H9 (cell line): ENCODE measurements at regions not wholly inside any gene's neighbourhood (a gene's known extent, or its start where the extent isn't known, plus 50 kb on each side); places are given as distances from the start of the nearest gene placed in this dataset.

Source experiments
- DNase-seq: peaks from one replicate; pipeline ENCODE4 v3.0.0-alpha.2; 2017
- H2AFZ ChIP-seq: one replicate; pipeline ENCODE4 v1.6.1; 2013; ENCODE audit warnings: mild to moderate bottlenecking, low read length, control low read depth, moderate library complexity
- H2AK5ac ChIP-seq: 2 replicates; pipeline ENCODE4 v1.6.1; 2013; ENCODE audit warnings: low read length, control low read depth, mixed read lengths; ENCODE audit not compliant: insufficient read length
- H2BK120ac ChIP-seq: one replicate; pipeline ENCODE4 v1.6.1; 2013; ENCODE audit warnings: low read depth, mild to moderate bottlenecking, low read length, control low read depth, inconsistent platforms; ENCODE audit not compliant: poor library complexity, severe bottlenecking
- H2BK12ac ChIP-seq: 2 replicates; pipeline ENCODE4 v1.6.1; 2013; ENCODE audit warnings: low read length, control low read depth, mixed read lengths, low read depth; ENCODE audit not compliant: insufficient read length
- H2BK15ac ChIP-seq: 2 replicates; pipeline ENCODE4 v1.6.1; 2013; ENCODE audit warnings: low read depth, low read length, control low read depth
- H2BK20ac ChIP-seq: one replicate; pipeline ENCODE4 v1.6.1; 2013; ENCODE audit warnings: low read depth, mild to moderate bottlenecking, low read length, control low read depth, inconsistent platforms; ENCODE audit not compliant: poor library complexity, severe bottlenecking
- H2BK5ac ChIP-seq: 2 replicates; pipeline ENCODE4 v1.6.1; 2013; ENCODE audit warnings: low read length, control low read depth, mixed read lengths; ENCODE audit not compliant: insufficient read length
- H3K14ac ChIP-seq: 2 replicates; pipeline ENCODE4 v1.6.1; 2013; ENCODE audit warnings: low read length, control low read depth; ENCODE audit not compliant: insufficient read depth
- H3K18ac ChIP-seq: 2 replicates; pipeline ENCODE4 v1.6.1; 2013; ENCODE audit warnings: low read depth, mild to moderate bottlenecking, mixed read lengths, low read length, control low read depth; ENCODE audit not compliant: insufficient read length
- H3K23ac ChIP-seq: 2 replicates; pipeline ENCODE4 v1.6.1; 2013; ENCODE audit warnings: low read length, control low read depth, mixed read lengths, low read depth; ENCODE audit not compliant: insufficient read length
- H3K23me2 ChIP-seq: 2 replicates; pipeline ENCODE4 v1.6.1; 2013; ENCODE audit warnings: low read depth, mild to moderate bottlenecking, mixed read lengths, low read length, control low read depth; ENCODE audit not compliant: insufficient read length, poor library complexity, severe bottlenecking
- H3K27ac ChIP-seq: 2 replicates; pipeline ENCODE4 v1.5.1; 2013; ENCODE audit warnings: low read length, control low read depth, mixed read lengths, low read depth; ENCODE audit not compliant: insufficient read length
- H3K27me3 ChIP-seq: 2 replicates; pipeline ENCODE4 v1.6.1; 2013; ENCODE audit warnings: low read length, control low read depth, inconsistent platforms; ENCODE audit not compliant: insufficient read depth
- H3K4ac ChIP-seq: 2 replicates; pipeline ENCODE4 v1.6.1; 2013; ENCODE audit warnings: low read depth, mild to moderate bottlenecking, control low read depth, inconsistent platforms, low read length, moderate library complexity
- H3K4me1 ChIP-seq: 2 replicates; pipeline ENCODE4 v1.6.1; 2013; ENCODE audit warnings: low read length, control low read depth, inconsistent platforms; ENCODE audit not compliant: insufficient read depth
- H3K4me2 ChIP-seq: 2 replicates; pipeline ENCODE4 v1.6.1; 2013; ENCODE audit warnings: low read length, control low read depth, mixed read lengths; ENCODE audit not compliant: insufficient read length, insufficient read depth
- H3K56ac ChIP-seq: 2 replicates; pipeline ENCODE4 v1.6.1; 2013; ENCODE audit warnings: low read depth, mild to moderate bottlenecking, mixed read lengths, low read length, control low read depth; ENCODE audit not compliant: insufficient read length
- H3K79me1 ChIP-seq: 2 replicates; pipeline ENCODE4 v1.6.1; 2013; ENCODE audit warnings: low read depth, mild to moderate bottlenecking, moderate library complexity, low read length, control low read depth, inconsistent platforms; ENCODE audit not compliant: insufficient read depth, poor library complexity, severe bottlenecking
- H3K79me2 ChIP-seq: 2 replicates; pipeline ENCODE4 v1.6.1; 2013; ENCODE audit warnings: low read length, control low read depth, inconsistent platforms; ENCODE audit not compliant: insufficient read depth
- H3K9ac ChIP-seq: 2 replicates; pipeline ENCODE4 v1.6.1; 2013; ENCODE audit warnings: low read length, control low read depth, mixed read lengths; ENCODE audit not compliant: insufficient read length; ENCODE audit errors: extremely low read depth
- H3K9me3 ChIP-seq: one replicate; pipeline ENCODE4 v1.6.1; 2013; ENCODE audit warnings: low read depth, low read length, inconsistent platforms; ENCODE audit not compliant: control insufficient read depth
- H3T11ph ChIP-seq: one replicate; pipeline ENCODE4 v1.6.1; 2013; ENCODE audit warnings: mild to moderate bottlenecking, low read length, control low read depth, inconsistent platforms
- H4K20me1 ChIP-seq: one replicate; pipeline ENCODE4 v1.6.1; 2013; ENCODE audit not compliant: control insufficient read depth, insufficient read length, insufficient read depth
- H4K5ac ChIP-seq: 2 replicates; pipeline ENCODE4 v1.6.1; 2013; ENCODE audit warnings: low read depth, mild to moderate bottlenecking, mixed read lengths, low read length, control low read depth; ENCODE audit not compliant: insufficient read length
- H4K8ac ChIP-seq: replicated peaks from 2 replicates; pipeline ENCODE4 v1.6.1; 2013; ENCODE audit warnings: low read length, control low read depth, mixed read lengths, low read depth; ENCODE audit not compliant: insufficient read length
- H4K91ac ChIP-seq: 2 replicates; pipeline ENCODE4 v1.6.1; 2013; ENCODE audit warnings: low read depth, mild to moderate bottlenecking, moderate library complexity, mixed read lengths, low read length, control low read depth; ENCODE audit not compliant: insufficient read length
- H3K27ac Mint-ChIP-seq, 3 experiments: 2 replicates in 2 of 3; 3 replicates in 1 of 3; pipeline ENCODE4 v1.8.0; 2020 to 2021; ENCODE audit warnings: mixed read lengths in 3 of 3, mild to moderate bottlenecking in 1 of 3, moderate library complexity in 1 of 3
- H3K27me3 Mint-ChIP-seq: 2 replicates; pipeline ENCODE4 v1.8.0; 2021; ENCODE audit warnings: low read depth, mild to moderate bottlenecking, moderate library complexity, mixed read lengths
- H3K36me3 Mint-ChIP-seq, 3 experiments: 2 replicates in 2 of 3; 3 replicates in 1 of 3; pipeline ENCODE4 v1.8.0; 2020 to 2021; ENCODE audit warnings: low read depth in 3 of 3, mixed read lengths in 3 of 3; ENCODE audit not compliant: insufficient read depth in 1 of 3
- H3K4me1 Mint-ChIP-seq, 2 experiments: 2 replicates each; pipeline ENCODE4 v1.8.0; 2020; ENCODE audit warnings: mixed read lengths in 2 of 2
- H3K4me3 Mint-ChIP-seq, 2 experiments: 2 replicates in 1 of 2; 3 replicates in 1 of 2; pipeline ENCODE4 v1.8.0; 2020 to 2021; ENCODE audit warnings: mild to moderate bottlenecking in 2 of 2, mixed read lengths in 2 of 2, moderate library complexity in 1 of 2
- H3K9me3 Mint-ChIP-seq, 2 experiments: 2 replicates in 1 of 2; 3 replicates in 1 of 2; pipeline ENCODE4 v1.8.0; 2020; ENCODE audit warnings: mild to moderate bottlenecking in 2 of 2, mixed read lengths in 2 of 2, moderate library complexity in 1 of 2
- WGBS: extraction: QIAGEN DNeasy Blood & Tissue Kit; methylation state at CpG from one replicate; pipeline ENCODE4 v1.1.7; 2013; ENCODE audit warnings: missing lambda C conversion rate, low lambda C conversion rate, mixed read lengths; ENCODE audit not compliant: insufficient read length; ENCODE audit errors: extremely low coverage; 5-methylcytosine and 5-hydroxymethylcytosine counted together
- TF ChIP-seq, protein P1 (sequence below): fragments of 200-600 bp; sonication (generic); conservative IDR thresholded peaks from 3 replicates; pipeline ENCODE4 v1.8.0; 2021; ENCODE audit warnings: antibody characterized with exemption, mild to moderate bottlenecking

DNA sequence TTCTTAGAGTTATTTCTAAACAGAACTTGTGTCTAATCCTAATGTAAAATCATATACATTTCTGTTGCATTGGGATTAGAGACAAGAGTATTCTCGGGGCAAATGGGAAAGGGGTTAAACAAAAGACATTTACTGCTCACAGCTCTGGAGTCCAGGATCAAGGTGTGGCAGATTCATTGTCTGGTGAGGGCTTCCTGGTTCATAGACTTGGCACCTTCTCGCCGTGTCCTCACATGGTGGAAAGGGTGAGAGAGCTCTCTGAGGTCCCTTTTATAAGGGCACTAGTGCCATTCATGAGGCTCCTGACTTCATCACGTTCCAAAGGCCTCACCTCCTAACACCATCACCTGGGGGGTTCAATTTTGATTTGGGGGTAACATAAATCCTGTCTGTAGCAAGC is 90.3 kb upstream of the PRKX start:
- Mint-ChIP-seq H3K36me3 (no peaks in the 10 kb centered on the region), H3K9me3 (no peaks in the 10 kb centered on the region), H3K4me3 (no peak overlapping the region), H3K27me3 (no peaks in the 10 kb centered on the region), H3K4me1 (peaks cover 19 to 24% of the 10 kb centered on the region in 2 experiments), H3K27ac (no peak overlapping the region)
- Histone ChIP-seq H3K4me2 (no peak overlapping the region), H2BK15ac (no peak overlapping the region), H3T11ph (no peak overlapping the region), H2AFZ (no peak overlapping the region), H4K8ac (no peak overlapping the region), H3K9me3 (no peaks in the 10 kb centered on the region), H2BK5ac (no peak overlapping the region), H4K91ac (no peak overlapping the region), H3K23me2 (no peaks in the 10 kb centered on the region), H3K18ac (no peak overlapping the region), H3K23ac (no peak overlapping the region), H2BK20ac (no peak overlapping the region), H3K27ac (no peak overlapping the region), H3K14ac (no peak overlapping the region), H2BK120ac (no peak overlapping the region), H3K9ac (no peak overlapping the region), H3K4me1 (no peaks in the 10 kb centered on the region), H3K79me1 (no peaks in the 10 kb centered on the region), H3K56ac (no peak overlapping the region), H4K20me1 (no peaks in the 10 kb centered on the region), H3K79me2 (no peaks in the 10 kb centered on the region), H3K27me3 (no peaks in the 10 kb centered on the region), H2AK5ac (no peak overlapping the region), H4K5ac (no peak overlapping the region), H2BK12ac (no peak overlapping the region), H3K4ac (no peak overlapping the region)
- no peak for DNase-seq
- WGBS: no CpG with 5 or more reads among the region's 4 CpGs
- TF ChIP-seq, protein P1, sequence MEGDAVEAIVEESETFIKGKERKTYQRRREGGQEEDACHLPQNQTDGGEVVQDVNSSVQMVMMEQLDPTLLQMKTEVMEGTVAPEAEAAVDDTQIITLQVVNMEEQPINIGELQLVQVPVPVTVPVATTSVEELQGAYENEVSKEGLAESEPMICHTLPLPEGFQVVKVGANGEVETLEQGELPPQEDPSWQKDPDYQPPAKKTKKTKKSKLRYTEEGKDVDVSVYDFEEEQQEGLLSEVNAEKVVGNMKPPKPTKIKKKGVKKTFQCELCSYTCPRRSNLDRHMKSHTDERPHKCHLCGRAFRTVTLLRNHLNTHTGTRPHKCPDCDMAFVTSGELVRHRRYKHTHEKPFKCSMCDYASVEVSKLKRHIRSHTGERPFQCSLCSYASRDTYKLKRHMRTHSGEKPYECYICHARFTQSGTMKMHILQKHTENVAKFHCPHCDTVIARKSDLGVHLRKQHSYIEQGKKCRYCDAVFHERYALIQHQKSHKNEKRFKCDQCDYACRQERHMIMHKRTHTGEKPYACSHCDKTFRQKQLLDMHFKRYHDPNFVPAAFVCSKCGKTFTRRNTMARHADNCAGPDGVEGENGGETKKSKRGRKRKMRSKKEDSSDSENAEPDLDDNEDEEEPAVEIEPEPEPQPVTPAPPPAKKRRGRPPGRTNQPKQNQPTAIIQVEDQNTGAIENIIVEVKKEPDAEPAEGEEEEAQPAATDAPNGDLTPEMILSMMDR: no peak
